ENCODE measurements at regions not wholly inside any gene's neighbourhood (a gene's known extent, or its start where the extent isn't known, plus 50 kb on each side); places are given as distances from the start of the nearest gene placed in this dataset.

DNA sequence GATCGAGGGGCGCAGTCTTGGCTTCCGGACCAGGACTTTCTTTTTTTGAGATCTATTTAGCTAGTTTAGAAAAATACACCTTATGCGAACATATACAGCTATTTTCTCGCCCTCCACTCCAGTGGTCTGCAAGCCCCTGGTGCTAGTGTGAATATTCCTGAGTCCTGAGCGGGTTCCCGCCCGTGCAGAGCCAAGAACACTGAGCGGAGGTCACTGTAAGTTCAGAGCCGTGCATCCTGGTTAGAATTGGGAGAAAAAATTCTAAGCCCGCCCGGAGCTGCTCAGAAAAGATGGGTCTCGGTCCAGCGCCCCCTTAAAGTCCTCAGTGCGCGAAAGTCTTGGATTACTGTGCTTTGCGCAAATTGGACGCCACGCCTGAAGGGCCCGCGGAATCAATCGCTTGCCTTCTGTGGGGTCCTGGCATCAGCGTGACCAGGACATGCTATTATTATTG lies 117.7 kb downstream of the KCNRG start:
- TF ChIP-seq, protein P1, sequence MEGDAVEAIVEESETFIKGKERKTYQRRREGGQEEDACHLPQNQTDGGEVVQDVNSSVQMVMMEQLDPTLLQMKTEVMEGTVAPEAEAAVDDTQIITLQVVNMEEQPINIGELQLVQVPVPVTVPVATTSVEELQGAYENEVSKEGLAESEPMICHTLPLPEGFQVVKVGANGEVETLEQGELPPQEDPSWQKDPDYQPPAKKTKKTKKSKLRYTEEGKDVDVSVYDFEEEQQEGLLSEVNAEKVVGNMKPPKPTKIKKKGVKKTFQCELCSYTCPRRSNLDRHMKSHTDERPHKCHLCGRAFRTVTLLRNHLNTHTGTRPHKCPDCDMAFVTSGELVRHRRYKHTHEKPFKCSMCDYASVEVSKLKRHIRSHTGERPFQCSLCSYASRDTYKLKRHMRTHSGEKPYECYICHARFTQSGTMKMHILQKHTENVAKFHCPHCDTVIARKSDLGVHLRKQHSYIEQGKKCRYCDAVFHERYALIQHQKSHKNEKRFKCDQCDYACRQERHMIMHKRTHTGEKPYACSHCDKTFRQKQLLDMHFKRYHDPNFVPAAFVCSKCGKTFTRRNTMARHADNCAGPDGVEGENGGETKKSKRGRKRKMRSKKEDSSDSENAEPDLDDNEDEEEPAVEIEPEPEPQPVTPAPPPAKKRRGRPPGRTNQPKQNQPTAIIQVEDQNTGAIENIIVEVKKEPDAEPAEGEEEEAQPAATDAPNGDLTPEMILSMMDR (IDR thresholded peaks at IDR 0.05; ENCODE audit: borderline replicate concordance, extremely low read depth, low read length, poor library complexity, severe bottlenecking): no peak
- no peak for TF ChIP-seq EZH2 (IDR thresholded peaks at IDR 0.05; ENCODE audit: borderline replicate concordance, low read depth, low read length, severe bottlenecking)
